Right kidney (tissue), 1 donor: ENCODE measurements at regions not wholly inside any gene's neighbourhood (a gene's known extent, or its start where the extent isn't known, plus 50 kb on each side); places are given as distances from the start of the nearest gene placed in this dataset.
A peak's percentile ranks its signal among the peaks of the same experiment; 100 is the strongest.
"Not testable (repeated sequence)": the region's sequence is repeated elsewhere in the genome, so short reads cannot be mapped to it uniquely, and the experiment has no call there.

Experiments used
- DNase-seq: peaks from one replicate; pipeline ENCODE4 v3.0.0-alpha.2; 2016

GRCh38 chr4:138659037-138659811 lies 356.4 kb upstream of the NOCT start:
- DNase-seq: no peak

GRCh38 chr4:138658518-138658917 lies 357.1 kb upstream of the NOCT start:
- DNase-seq: no peak

- DNase-seq: no peak
Measured at GRCh38 chr4:138656990-138657389, 358.6 kb upstream of the NOCT start.

GRCh38 chr4:138655985-138656384 lies 359.6 kb upstream of the NOCT start:
- peak; percentile 14 for DNase-seq

GRCh38 chr4:138655286-138655685 lies 360.3 kb upstream of the NOCT start:
- DNase-seq: no peak

- no peak for DNase-seq
Measured at GRCh38 chr4:138650929-138651448, 364.6 kb upstream of the NOCT start.

- no peak for DNase-seq
Measured at GRCh38 chr4:138650495-138650894, 365.1 kb upstream of the NOCT start.

GRCh38 chr4:138647433-138647832 lies 368.1 kb upstream of the NOCT start:
- DNase-seq: no peak

GRCh38 chr4:138646383-138646782 lies 369.2 kb upstream of the NOCT start:
- DNase-seq: no peak

GRCh38 chr4:138645289-138645688 lies 370.3 kb upstream of the NOCT start:
- no peak for DNase-seq

- DNase-seq: no peak
Measured at GRCh38 chr4:138644322-138644721, 371.3 kb upstream of the NOCT start.

- DNase-seq: no peak
Measured at GRCh38 chr4:138643827-138644226, 371.8 kb upstream of the NOCT start.

- DNase-seq: no peak
Measured at GRCh38 chr4:138639018-138639741, 376.4 kb upstream of the NOCT start.

- no peak for DNase-seq
Measured at GRCh38 chr4:138636781-138637180, 378.8 kb upstream of the NOCT start.

- no peak for DNase-seq
Measured at GRCh38 chr4:138634915-138635314, 380.7 kb upstream of the NOCT start.

GRCh38 chr4:138633580-138633904 lies 382.0 kb upstream of the NOCT start:
- DNase-seq: no peak

GRCh38 chr4:138632856-138633579 lies 382.6 kb upstream of the NOCT start:
- no peak for DNase-seq

- no peak for DNase-seq
Measured at GRCh38 chr4:138630666-138631065, 384.9 kb upstream of the NOCT start.

GRCh38 chr4:138629669-138630068 lies 385.9 kb upstream of the NOCT start:
- no peak for DNase-seq

- DNase-seq: no peak
Measured at GRCh38 chr4:138627096-138627495, 384.9 kb upstream of the SLC7A11 start.

- not testable (repeated sequence) for DNase-seq
Measured at GRCh38 chr4:138622362-138622761, 380.2 kb upstream of the SLC7A11 start.

- no peak for DNase-seq
Measured at GRCh38 chr4:138616775-138617174, 374.6 kb upstream of the SLC7A11 start.
